MM.1S (cell line): ENCODE measurements at regions not wholly inside any gene's neighbourhood (a gene's known extent, or its start where the extent isn't known, plus 50 kb on each side); places are given as distances from the start of the nearest gene placed in this dataset.

Experiments
- DNase-seq: peaks from one replicate; pipeline ENCODE4 v3.0.0-alpha.2; 2015
- H2AFZ ChIP-seq: fragments of 300-600 bp; sonication (generic); 2 replicates; pipeline ENCODE4 v1.6.0; 2016; ENCODE audit warnings: antibody characterized with exemption, low read length
- H3F3A ChIP-seq: fragments of 300-600 bp; sonication (generic); 2 replicates; pipeline ENCODE4 v1.6.1; 2016; ENCODE audit warnings: mild to moderate bottlenecking, antibody characterized with exemption, low read length, moderate library complexity, mixed read lengths; ENCODE audit not compliant: insufficient read depth
- H3K27ac ChIP-seq: fragments of 300-600 bp; sonication (generic); 2 replicates; pipeline ENCODE4 v1.5.1; 2016; ENCODE audit warnings: mild to moderate bottlenecking, low read length
- H3K27me3 ChIP-seq: fragments of 300-600 bp; sonication (generic); replicated peaks from 2 replicates; pipeline ENCODE4 v1.6.0; 2016; ENCODE audit warnings: low read length; ENCODE audit not compliant: insufficient read depth
- H3K36me3 ChIP-seq: fragments of 300-600 bp; sonication (generic); replicated peaks from 2 replicates; pipeline ENCODE4 v1.6.1; 2016; ENCODE audit warnings: mild to moderate bottlenecking, low read length, mixed read lengths; ENCODE audit not compliant: insufficient read depth
- H3K4me1 ChIP-seq: fragments of 300-600 bp; sonication (generic); 2 replicates; pipeline ENCODE4 v1.6.1; 2016; ENCODE audit warnings: low read length, mixed read lengths
- H3K4me2 ChIP-seq: fragments of 300-600 bp; sonication (generic); 2 replicates; pipeline ENCODE4 v1.6.0; 2016; ENCODE audit warnings: low read depth, low read length
- H3K4me3 ChIP-seq: fragments of 300-600 bp; sonication (generic); 2 replicates; pipeline ENCODE4 v1.5.1; 2016; ENCODE audit warnings: low read length, mixed read lengths
- H3K79me2 ChIP-seq: fragments of 300-600 bp; sonication (generic); 2 replicates; pipeline ENCODE4 v1.6.1; 2016; ENCODE audit warnings: mixed run types, low read length, mixed read lengths
- H3K9ac ChIP-seq: fragments of 300-600 bp; sonication (generic); 2 replicates; pipeline ENCODE4 v1.6.1; 2016; ENCODE audit warnings: low read length, mixed read lengths
- H3K9me2 ChIP-seq: fragments of 300-600 bp; sonication (generic); replicated peaks from 2 replicates; pipeline ENCODE4 v1.6.1; 2016; ENCODE audit warnings: mild to moderate bottlenecking, low read length, mixed read lengths; ENCODE audit not compliant: insufficient read depth
- H3K9me3 ChIP-seq: fragments of 300-600 bp; sonication (generic); replicated peaks from 2 replicates; pipeline ENCODE4 v1.6.1; 2016; ENCODE audit warnings: mild to moderate bottlenecking, low read length, mixed read lengths; ENCODE audit not compliant: insufficient read depth
- H4K20me1 ChIP-seq: fragments of 300-600 bp; sonication (generic); 2 replicates; pipeline ENCODE4 v1.6.1; 2016; ENCODE audit warnings: mild to moderate bottlenecking, low read length, moderate library complexity, mixed read lengths; ENCODE audit not compliant: insufficient read depth
- EZH2 ChIP-seq: fragments of 300-600 bp; sonication (generic); optimal IDR thresholded peaks from 2 replicates; pipeline ENCODE3; 2017; ENCODE audit warnings: low read depth, mild to moderate bottlenecking, antibody characterized with exemption, low read length, mixed read lengths
- EZH2phosphoT487 ChIP-seq: fragments of 300-600 bp; sonication (generic); IDR thresholded peaks from 2 replicates; pipeline ENCODE4 v1.6.1; 2018; ENCODE audit warnings: antibody characterized with exemption, low read length
- TF ChIP-seq, protein P1 (sequence below): fragments of 300-600 bp; sonication (generic); IDR thresholded peaks from 2 replicates; pipeline ENCODE4 v1.5.1; 2016; ENCODE audit warnings: antibody characterized with exemption, low read length, mixed read lengths

DNA sequence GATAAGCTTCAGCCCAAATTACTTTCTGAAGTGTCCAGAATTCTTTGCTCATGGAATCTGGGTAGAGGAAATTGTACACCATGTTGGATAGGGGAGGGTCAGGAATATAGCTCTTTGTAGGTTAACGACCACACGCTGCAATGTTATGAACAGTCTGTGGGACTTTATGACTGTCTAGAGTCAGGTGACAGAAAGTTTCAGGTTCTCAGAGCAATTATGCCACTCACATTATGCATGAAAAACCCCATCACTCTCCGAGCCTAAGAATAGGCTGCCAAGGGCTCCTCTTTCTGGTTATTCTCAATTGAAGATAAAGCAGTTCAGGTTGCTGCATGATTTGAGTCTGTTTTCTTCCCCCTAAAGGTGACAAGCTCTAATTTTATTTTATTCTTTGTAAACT is 430.9 kb downstream of the ATP23 start:
- H3K36me3 ChIP-seq = no peaks in the 10 kb centered on the region
- H3F3A ChIP-seq = 0 out of 2 replicates have a peak, but pooled peaks cover 3% of the 10 kb centered on the region
- TF ChIP-seq EZH2 (no peak), EZH2phosphoT487 (no peak)
- TF ChIP-seq, protein P1, sequence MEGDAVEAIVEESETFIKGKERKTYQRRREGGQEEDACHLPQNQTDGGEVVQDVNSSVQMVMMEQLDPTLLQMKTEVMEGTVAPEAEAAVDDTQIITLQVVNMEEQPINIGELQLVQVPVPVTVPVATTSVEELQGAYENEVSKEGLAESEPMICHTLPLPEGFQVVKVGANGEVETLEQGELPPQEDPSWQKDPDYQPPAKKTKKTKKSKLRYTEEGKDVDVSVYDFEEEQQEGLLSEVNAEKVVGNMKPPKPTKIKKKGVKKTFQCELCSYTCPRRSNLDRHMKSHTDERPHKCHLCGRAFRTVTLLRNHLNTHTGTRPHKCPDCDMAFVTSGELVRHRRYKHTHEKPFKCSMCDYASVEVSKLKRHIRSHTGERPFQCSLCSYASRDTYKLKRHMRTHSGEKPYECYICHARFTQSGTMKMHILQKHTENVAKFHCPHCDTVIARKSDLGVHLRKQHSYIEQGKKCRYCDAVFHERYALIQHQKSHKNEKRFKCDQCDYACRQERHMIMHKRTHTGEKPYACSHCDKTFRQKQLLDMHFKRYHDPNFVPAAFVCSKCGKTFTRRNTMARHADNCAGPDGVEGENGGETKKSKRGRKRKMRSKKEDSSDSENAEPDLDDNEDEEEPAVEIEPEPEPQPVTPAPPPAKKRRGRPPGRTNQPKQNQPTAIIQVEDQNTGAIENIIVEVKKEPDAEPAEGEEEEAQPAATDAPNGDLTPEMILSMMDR = no peak
- no peaks in the 10 kb centered on the region for H3K9me3 ChIP-seq
- DNase-seq = peak; percentile 58
- H3K9ac ChIP-seq = no peak overlapping the region
- H2AFZ ChIP-seq = peak overlapping the region; percentile 47
- no peaks in the 10 kb centered on the region for H3K79me2 ChIP-seq
- no peaks in the 10 kb centered on the region for H4K20me1 ChIP-seq
- H3K27ac ChIP-seq = peak overlapping the region; percentile 17; the same call in 1 of the 2 replicates
- H3K4me3 ChIP-seq = peak overlapping the region; percentile 6; the same call in 1 of the 2 replicates
- H3K27me3 ChIP-seq = no peaks in the 10 kb centered on the region
- H3K4me1 ChIP-seq = peaks cover 12% of the 10 kb centered on the region
- peak overlapping the region; percentile 63 for H3K4me2 ChIP-seq
- H3K9me2 ChIP-seq = no peaks in the 10 kb centered on the region

DNA sequence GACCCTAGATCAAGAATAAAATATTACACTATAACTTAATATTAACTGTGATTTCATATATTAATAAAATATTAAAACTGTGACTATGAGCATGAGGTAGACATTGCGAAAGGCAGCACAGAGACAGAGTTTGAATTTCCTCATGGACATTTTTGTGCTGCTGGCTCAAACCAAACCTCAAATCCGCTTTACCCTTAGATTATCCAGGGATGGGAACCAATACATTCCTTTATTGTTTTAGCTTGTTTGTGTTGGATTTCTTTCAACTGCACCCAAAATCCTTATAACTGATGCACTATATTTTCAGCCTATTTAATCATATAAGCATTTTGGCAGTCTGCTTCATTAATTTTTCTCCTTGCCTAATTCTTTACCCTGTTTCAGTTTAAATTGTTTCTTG is 436.7 kb downstream of the ATP23 start:
- H3K4me1 ChIP-seq = no peaks in the 10 kb centered on the region
- no peaks in the 10 kb centered on the region for H3K36me3 ChIP-seq
- no peak overlapping the region for H3K4me3 ChIP-seq
- H2AFZ ChIP-seq = no peak overlapping the region
- H3K27ac ChIP-seq = no peak overlapping the region
- no peak for DNase-seq
- no peaks in the 10 kb centered on the region for H4K20me1 ChIP-seq
- H3K4me2 ChIP-seq = no peak overlapping the region
- no peaks in the 10 kb centered on the region for H3K27me3 ChIP-seq
- TF ChIP-seq EZH2 (no peak), EZH2phosphoT487 (no peak)
- TF ChIP-seq, protein P1 = no peak
- H3K9me2 ChIP-seq = no peaks in the 10 kb centered on the region
- no peaks in the 10 kb centered on the region for H3F3A ChIP-seq
- no peaks in the 10 kb centered on the region for H3K9me3 ChIP-seq
- H3K79me2 ChIP-seq = no peaks in the 10 kb centered on the region
- H3K9ac ChIP-seq = no peak overlapping the region

DNA sequence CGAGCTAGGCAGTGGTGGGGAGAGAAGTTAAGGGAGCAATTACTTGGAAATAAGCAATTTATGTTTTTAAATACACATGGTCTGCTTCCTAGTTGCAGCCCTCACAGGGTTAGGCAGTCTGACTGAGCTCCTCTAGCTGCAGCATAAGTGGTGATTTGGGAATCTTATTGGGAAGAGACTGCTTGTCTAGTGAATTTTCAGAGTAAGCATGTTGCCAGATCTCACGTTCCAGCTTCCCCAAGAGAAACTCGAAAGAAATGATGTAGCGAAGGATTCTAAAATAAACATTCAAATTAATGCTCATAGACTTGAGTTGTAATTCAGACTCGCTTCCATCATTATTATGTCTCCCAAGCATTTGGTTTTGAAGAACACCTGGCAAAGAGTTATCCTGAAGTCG is 440.2 kb downstream of the ATP23 start:
- H3K79me2 ChIP-seq = no peaks in the 10 kb centered on the region
- no peak overlapping the region for H3K9ac ChIP-seq
- no peaks in the 10 kb centered on the region for H4K20me1 ChIP-seq
- H3K4me3 ChIP-seq = no peak overlapping the region
- H3K4me1 ChIP-seq = no peaks in the 10 kb centered on the region
- no peaks in the 10 kb centered on the region for H3K9me3 ChIP-seq
- TF ChIP-seq EZH2 (no peak), EZH2phosphoT487 (no peak)
- TF ChIP-seq, protein P1 = no peak
- no peak overlapping the region for H3K4me2 ChIP-seq
- no peak for DNase-seq
- no peaks in the 10 kb centered on the region for H3K9me2 ChIP-seq
- no peaks in the 10 kb centered on the region for H3F3A ChIP-seq
- H2AFZ ChIP-seq = no peak overlapping the region
- no peaks in the 10 kb centered on the region for H3K36me3 ChIP-seq
- no peak overlapping the region for H3K27ac ChIP-seq
- H3K27me3 ChIP-seq = no peaks in the 10 kb centered on the region
